ENCODE measurements at regions not wholly inside any gene's neighbourhood (a gene's known extent, or its start where the extent isn't known, plus 50 kb on each side); places are given as distances from the start of the nearest gene placed in this dataset.
A peak's percentile ranks its signal among the peaks of the same experiment; 100 is the strongest.

GRCh38 chr12:91383099-91383498, 200.5 kb upstream of the DCN start:
- no peaks in the 10 kb centered on the region for H3K27me3 ChIP-seq (ENCODE audit: control insufficient read depth, insufficient read depth, low read length)
- DNase-seq (ENCODE audit: low read depth, low spot score): no peak
- no peak overlapping the region for H3K4me3 ChIP-seq (ENCODE audit: low read depth, low read length)
- ChIA-PET CTCF (interaction anchor here (0.9 to 2.9 kb wide), 28 partner anchors 10 to 1267 kb away, joined by 3 to 57 read pairs (median 10); partner anchors contain the start of gene BTG1), POLR2A (interaction anchor here (3.0 kb wide), 1 partner anchor 762 kb away, joined by 51 read pairs; the partner anchor contains the start of gene BTG1)
- H3K9me3 ChIP-seq (ENCODE audit: control insufficient read depth, insufficient read depth, low read length): no peaks in the 10 kb centered on the region
- TF ChIP-seq, protein P1, sequence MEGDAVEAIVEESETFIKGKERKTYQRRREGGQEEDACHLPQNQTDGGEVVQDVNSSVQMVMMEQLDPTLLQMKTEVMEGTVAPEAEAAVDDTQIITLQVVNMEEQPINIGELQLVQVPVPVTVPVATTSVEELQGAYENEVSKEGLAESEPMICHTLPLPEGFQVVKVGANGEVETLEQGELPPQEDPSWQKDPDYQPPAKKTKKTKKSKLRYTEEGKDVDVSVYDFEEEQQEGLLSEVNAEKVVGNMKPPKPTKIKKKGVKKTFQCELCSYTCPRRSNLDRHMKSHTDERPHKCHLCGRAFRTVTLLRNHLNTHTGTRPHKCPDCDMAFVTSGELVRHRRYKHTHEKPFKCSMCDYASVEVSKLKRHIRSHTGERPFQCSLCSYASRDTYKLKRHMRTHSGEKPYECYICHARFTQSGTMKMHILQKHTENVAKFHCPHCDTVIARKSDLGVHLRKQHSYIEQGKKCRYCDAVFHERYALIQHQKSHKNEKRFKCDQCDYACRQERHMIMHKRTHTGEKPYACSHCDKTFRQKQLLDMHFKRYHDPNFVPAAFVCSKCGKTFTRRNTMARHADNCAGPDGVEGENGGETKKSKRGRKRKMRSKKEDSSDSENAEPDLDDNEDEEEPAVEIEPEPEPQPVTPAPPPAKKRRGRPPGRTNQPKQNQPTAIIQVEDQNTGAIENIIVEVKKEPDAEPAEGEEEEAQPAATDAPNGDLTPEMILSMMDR (IDR thresholded peaks at IDR 0.05; ENCODE audit: low read depth, low read length): no peak
- H3K27ac ChIP-seq (ENCODE audit: low read depth, low read length): no peak overlapping the region

GRCh38 chr12:91382081-91382543, 199.5 kb upstream of the DCN start:
- POLR2A ChIA-PET: interaction anchor here (0.6 to 3.0 kb wide), 4 partner anchors 197 to 763 kb away, joined by 3 to 51 read pairs (median 4); partner anchors contain the start of gene BTG1
- H3K27me3 ChIP-seq (ENCODE audit: control insufficient read depth, insufficient read depth, low read length): no peaks in the 10 kb centered on the region
- no peak overlapping the region for H3K27ac ChIP-seq (ENCODE audit: low read depth, low read length)
- CTCF ChIA-PET: interaction anchor here (0.6 to 2.9 kb wide), 124 partner anchors 9 to 1378 kb away, joined by 3 to 57 read pairs (median 4); partner anchors contain the start of gene BTG1
- H3K4me3 ChIP-seq (ENCODE audit: low read depth, low read length): peak overlapping the region; percentile 61
- TF ChIP-seq, protein P1 (IDR thresholded peaks at IDR 0.05; ENCODE audit: low read depth, low read length): peak; percentile 94
- peak; percentile 62 for DNase-seq (ENCODE audit: low read depth, low spot score)
- H3K9me3 ChIP-seq (ENCODE audit: control insufficient read depth, insufficient read depth, low read length): no peaks in the 10 kb centered on the region

DNA sequence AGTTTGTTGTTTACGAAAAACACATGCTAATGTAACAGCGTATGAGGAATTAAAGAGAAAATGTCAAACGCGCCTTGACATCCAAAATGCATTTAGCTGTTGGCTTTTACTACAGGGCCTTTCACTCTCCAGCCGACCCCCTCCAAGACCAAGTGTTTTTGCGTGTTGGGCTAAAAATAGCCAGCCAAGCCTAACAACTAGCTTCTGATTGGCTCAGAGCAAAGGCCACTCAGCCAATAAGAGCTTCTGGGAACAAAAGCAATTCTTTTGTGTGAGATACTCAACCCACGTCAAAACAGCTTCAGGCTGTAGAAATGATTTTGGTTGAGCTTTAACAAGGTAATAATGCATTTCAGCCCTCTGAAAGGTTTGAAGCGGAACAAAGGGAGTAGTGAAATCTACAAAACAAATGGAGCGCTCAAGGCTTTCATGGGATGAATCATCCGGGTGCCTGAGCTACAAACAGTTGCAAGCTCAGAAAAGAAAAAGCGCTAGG, 198.7 kb upstream of the DCN start:
- TF ChIP-seq, protein P1 (IDR thresholded peaks at IDR 0.05; ENCODE audit: low read depth, low read length): no peak
- CTCF ChIA-PET: interaction anchor here (0.5 to 2.9 kb wide), 103 partner anchors 9 to 1283 kb away, joined by 3 to 57 read pairs (median 4); partner anchors contain the start of gene BTG1
- H3K27me3 ChIP-seq (ENCODE audit: control insufficient read depth, insufficient read depth, low read length): no peaks in the 10 kb centered on the region
- H3K9me3 ChIP-seq (ENCODE audit: control insufficient read depth, insufficient read depth, low read length): no peaks in the 10 kb centered on the region
- DNase-seq (ENCODE audit: low read depth, low spot score): peak; percentile 76
- POLR2A ChIA-PET: interaction anchor here (0.5 to 3.0 kb wide), 6 partner anchors 361 to 764 kb away, joined by 3 to 51 read pairs (median 4); partner anchors contain the start of gene BTG1
- peak overlapping the region; percentile 89 for H3K27ac ChIP-seq (ENCODE audit: low read depth, low read length)
- peak overlapping the region; percentile 61 for H3K4me3 ChIP-seq (ENCODE audit: low read depth, low read length)

- Histone ChIP-seq H3K9me3 (ENCODE audit: control insufficient read depth, insufficient read depth, low read length) (no peaks in the 10 kb centered on the region), H3K4me3 (ENCODE audit: low read depth, low read length) (no peak overlapping the region), H3K27me3 (ENCODE audit: control insufficient read depth, insufficient read depth, low read length) (no peaks in the 10 kb centered on the region), H3K27ac (ENCODE audit: low read depth, low read length) (no peak overlapping the region)
- no peak for DNase-seq (ENCODE audit: low read depth, low spot score)
- TF ChIP-seq, protein P1 (IDR thresholded peaks at IDR 0.05; ENCODE audit: low read depth, low read length): no peak
- CTCF ChIA-PET: interaction anchor here (0.7 to 2.9 kb wide), 21 partner anchors 10 to 1270 kb away, joined by 3 to 57 read pairs (median 7); partner anchors contain the start of gene BTG1
- POLR2A ChIA-PET: interaction anchor here (0.5 to 3.0 kb wide), 3 partner anchors 541 to 765 kb away, joined by 4 to 51 read pairs (median 4); partner anchors contain the start of gene BTG1
Observed at GRCh38 chr12:91380631-91381030, 198.0 kb upstream of the DCN start.

All from AG04450 (cell line).